ENCODE measurements at regions not wholly inside any gene's neighbourhood (a gene's known extent, or its start where the extent isn't known, plus 50 kb on each side); places are given as distances from the start of the nearest gene placed in this dataset.

DNA sequence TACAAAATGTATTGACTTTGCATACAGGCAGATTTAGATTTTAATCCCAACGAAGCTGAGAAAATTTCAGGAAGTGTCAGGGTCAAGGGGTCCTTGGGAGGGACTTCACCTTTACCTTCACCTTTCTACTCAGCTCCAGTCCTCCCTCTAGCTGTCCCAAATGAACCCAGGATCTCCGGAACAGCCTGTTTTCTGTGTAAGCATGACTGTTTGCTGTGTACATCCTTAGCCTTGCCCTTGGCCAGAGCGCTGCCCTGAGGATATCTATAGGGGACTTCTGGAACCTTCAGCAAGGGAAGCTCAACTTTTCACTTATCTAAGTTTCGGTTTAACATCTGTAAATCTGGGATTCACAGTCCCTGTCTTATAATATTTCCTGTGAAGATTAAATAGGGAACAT, 246.8 kb upstream of the ST6GAL2 start:
- Histone ChIP-seq H3K27me3 (ENCODE audit: insufficient read depth, low read depth) (peaks cover under 1% of the 10 kb centered on the region; the same call in 1 of the 2 replicates), H3K9me2 (ENCODE audit: insufficient read depth) (no peaks in the 10 kb centered on the region; the same call in 1 of the 2 replicates), H3K4me1 (replicated peaks; ENCODE audit: insufficient read depth) (no peaks in the 10 kb centered on the region), H3K27ac (no peak overlapping the region), H2AFZ (no peak overlapping the region), H3K9me3 (ENCODE audit: insufficient read depth, low read depth) (no peaks in the 10 kb centered on the region), H3K79me2 (ENCODE audit: low read depth) (no peaks in the 10 kb centered on the region), H3K4me3 (no peak overlapping the region), H3K36me3 (ENCODE audit: low read depth) (no peaks in the 10 kb centered on the region), H4K20me1 (ENCODE audit: insufficient read depth) (no peaks in the 10 kb centered on the region), H3F3A (ENCODE audit: insufficient read depth, low read depth) (no peaks in the 10 kb centered on the region), H3K4me2 (no peak overlapping the region)
- CTCF ChIA-PET, result no interaction called here
- POLR2A ChIA-PET (ENCODE audit: unreplicated experiment), result no interaction called here
- no peak for DNase-seq
- BruUV-seq (replicated peaks), result no TSS peak
- TF ChIP-seq, protein P1, sequence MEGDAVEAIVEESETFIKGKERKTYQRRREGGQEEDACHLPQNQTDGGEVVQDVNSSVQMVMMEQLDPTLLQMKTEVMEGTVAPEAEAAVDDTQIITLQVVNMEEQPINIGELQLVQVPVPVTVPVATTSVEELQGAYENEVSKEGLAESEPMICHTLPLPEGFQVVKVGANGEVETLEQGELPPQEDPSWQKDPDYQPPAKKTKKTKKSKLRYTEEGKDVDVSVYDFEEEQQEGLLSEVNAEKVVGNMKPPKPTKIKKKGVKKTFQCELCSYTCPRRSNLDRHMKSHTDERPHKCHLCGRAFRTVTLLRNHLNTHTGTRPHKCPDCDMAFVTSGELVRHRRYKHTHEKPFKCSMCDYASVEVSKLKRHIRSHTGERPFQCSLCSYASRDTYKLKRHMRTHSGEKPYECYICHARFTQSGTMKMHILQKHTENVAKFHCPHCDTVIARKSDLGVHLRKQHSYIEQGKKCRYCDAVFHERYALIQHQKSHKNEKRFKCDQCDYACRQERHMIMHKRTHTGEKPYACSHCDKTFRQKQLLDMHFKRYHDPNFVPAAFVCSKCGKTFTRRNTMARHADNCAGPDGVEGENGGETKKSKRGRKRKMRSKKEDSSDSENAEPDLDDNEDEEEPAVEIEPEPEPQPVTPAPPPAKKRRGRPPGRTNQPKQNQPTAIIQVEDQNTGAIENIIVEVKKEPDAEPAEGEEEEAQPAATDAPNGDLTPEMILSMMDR (conservative IDR thresholded peaks at IDR 0.05), result no peak
- no peak for TF ChIP-seq EZH2 (IDR thresholded peaks at IDR 0.05; ENCODE audit: low read depth)
- intact Hi-C loops (cut with micrococcal nuclease; ENCODE audit: unreplicated experiment), result no loop called here

DNA sequence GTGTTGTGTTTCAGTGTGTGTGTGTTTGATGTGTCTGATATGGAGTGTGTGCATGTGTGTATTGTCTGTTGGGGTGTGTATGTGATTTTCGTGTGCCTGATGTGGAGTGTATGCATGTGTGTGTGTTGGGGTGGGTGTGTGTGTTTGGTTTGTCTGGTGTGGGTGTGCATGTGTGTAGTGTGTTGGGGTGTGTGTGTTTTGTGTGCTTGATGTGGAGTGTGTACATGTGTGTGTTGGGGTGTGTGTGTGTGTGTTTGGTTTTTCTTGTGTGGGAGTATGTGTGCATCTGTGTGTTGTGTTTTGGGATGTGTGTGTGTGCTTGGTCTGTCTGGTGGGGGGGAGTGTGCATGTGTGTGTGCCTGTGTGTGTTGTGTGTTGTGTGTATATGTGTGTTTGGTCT, 247.4 kb upstream of the ST6GAL2 start:
- CTCF ChIA-PET, result no interaction called here
- intact Hi-C loops (cut with micrococcal nuclease; ENCODE audit: unreplicated experiment), result no loop called here

DNA sequence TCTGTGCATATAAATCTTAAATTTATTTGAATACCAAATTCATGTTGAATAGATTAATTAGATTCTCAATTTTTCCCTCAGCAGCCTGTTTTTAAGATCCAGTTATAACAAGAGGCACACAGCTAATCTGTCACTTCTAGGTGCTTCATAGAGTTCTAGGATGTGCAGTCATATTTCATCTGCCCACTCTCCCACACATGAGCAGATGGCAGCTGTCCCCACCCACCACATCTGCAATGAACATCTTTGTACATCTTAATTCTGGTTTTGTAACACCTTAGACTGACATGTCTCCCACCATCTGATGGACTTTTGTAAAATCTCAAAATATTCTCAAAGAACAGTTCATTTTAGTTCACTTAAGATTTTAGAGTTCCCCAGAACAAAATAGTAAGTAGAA, 250.8 kb upstream of the ST6GAL2 start:
- H3K79me2 ChIP-seq (ENCODE audit: low read depth), result no peaks in the 10 kb centered on the region
- no TSS peak for BruUV-seq (replicated peaks)
- no peak for DNase-seq

More for the DNA sequence above, 247.4 kb upstream of the ST6GAL2 start:
- H3K4me1 ChIP-seq (replicated peaks; ENCODE audit: insufficient read depth), result no peaks in the 10 kb centered on the region
- DNase-seq, result no peak
- no peaks in the 10 kb centered on the region for H4K20me1 ChIP-seq (ENCODE audit: insufficient read depth)
- H2AFZ ChIP-seq, result no peak overlapping the region
- no peak overlapping the region for H3K27ac ChIP-seq
- H3K4me2 ChIP-seq, result no peak overlapping the region
- no TSS peak for BruUV-seq (replicated peaks)
- TF ChIP-seq EZH2 (IDR thresholded peaks at IDR 0.05; ENCODE audit: low read depth), result no peak
- TF ChIP-seq, protein P1 (conservative IDR thresholded peaks at IDR 0.05), result no peak
- H3K36me3 ChIP-seq (ENCODE audit: low read depth), result no peaks in the 10 kb centered on the region
- H3K4me3 ChIP-seq, result no peak overlapping the region
- no peaks in the 10 kb centered on the region for H3K27me3 ChIP-seq (ENCODE audit: insufficient read depth, low read depth)
- H3K9me3 ChIP-seq (ENCODE audit: insufficient read depth, low read depth), result no peaks in the 10 kb centered on the region
- POLR2A ChIA-PET (ENCODE audit: unreplicated experiment), result no interaction called here
- no peaks in the 10 kb centered on the region for H3F3A ChIP-seq (ENCODE audit: insufficient read depth, low read depth)
- H3K79me2 ChIP-seq (ENCODE audit: low read depth), result no peaks in the 10 kb centered on the region
- H3K9me2 ChIP-seq (ENCODE audit: insufficient read depth), result no peaks in the 10 kb centered on the region; the same call in 1 of the 2 replicates

More for the DNA sequence above, 250.8 kb upstream of the ST6GAL2 start:
- Histone ChIP-seq H2AFZ (no peak overlapping the region), H3K4me3 (no peak overlapping the region), H3K4me1 (replicated peaks; ENCODE audit: insufficient read depth) (no peaks in the 10 kb centered on the region), H3K36me3 (ENCODE audit: low read depth) (no peaks in the 10 kb centered on the region), H3K27me3 (ENCODE audit: insufficient read depth, low read depth) (no peaks in the 10 kb centered on the region), H4K20me1 (ENCODE audit: insufficient read depth) (no peaks in the 10 kb centered on the region), H3F3A (ENCODE audit: insufficient read depth, low read depth) (no peaks in the 10 kb centered on the region), H3K27ac (no peak overlapping the region), H3K9me2 (ENCODE audit: insufficient read depth) (no peaks in the 10 kb centered on the region; the same call in 1 of the 2 replicates), H3K4me2 (no peak overlapping the region), H3K9me3 (ENCODE audit: insufficient read depth, low read depth) (no peaks in the 10 kb centered on the region)
- intact Hi-C loops (cut with micrococcal nuclease; ENCODE audit: unreplicated experiment), result no loop called here
- TF ChIP-seq, protein P1 (conservative IDR thresholded peaks at IDR 0.05), result no peak
- ChIA-PET POLR2A (ENCODE audit: unreplicated experiment) (no interaction called here), CTCF (no interaction called here)
